HG03103 (cell line): ENCODE measurements at regions not wholly inside any gene's neighbourhood (a gene's known extent, or its start where the extent isn't known, plus 50 kb on each side); places are given as distances from the start of the nearest gene placed in this dataset.
A peak's percentile ranks its signal among the peaks of the same experiment; 100 is the strongest.
"Not testable (repeated sequence)": the region's sequence is repeated elsewhere in the genome, so short reads cannot be mapped to it uniquely, and the experiment has no call there.

Experiments
- ATAC-seq: cut with Tn5 transposase; IDR thresholded peaks from one replicate; pipeline ENCODE4 v1.9.1; 2021; ENCODE audit warnings: low read depth; ENCODE audit not compliant: unreplicated experiment

GRCh38 chr13:79998381-79998880 is 342.5 kb downstream of the SPRY2 start:
- ATAC-seq, result no peak

- ATAC-seq, result no peak
Observed at GRCh38 chr13:79997244-79997643, 343.7 kb downstream of the SPRY2 start.

GRCh38 chr13:79995334-79995733 is 345.6 kb downstream of the SPRY2 start:
- no peak for ATAC-seq

- no peak for ATAC-seq
Observed at GRCh38 chr13:79992111-79992510, 348.8 kb downstream of the SPRY2 start.

- ATAC-seq, result no peak
Observed at GRCh38 chr13:79990048-79990447, 350.9 kb downstream of the SPRY2 start.

GRCh38 chr13:79989217-79989661 is 351.7 kb downstream of the SPRY2 start:
- ATAC-seq, result no peak

- ATAC-seq, result no peak
Observed at GRCh38 chr13:79988573-79988972, 352.4 kb downstream of the SPRY2 start.

- no peak for ATAC-seq
Observed at GRCh38 chr13:79987761-79988160, 353.2 kb downstream of the SPRY2 start.

GRCh38 chr13:79987323-79987722 is 353.6 kb downstream of the SPRY2 start:
- no peak for ATAC-seq

- no peak for ATAC-seq
Observed at GRCh38 chr13:79986890-79987289, 354.0 kb downstream of the SPRY2 start.

- ATAC-seq, result not testable (repeated sequence)
Observed at GRCh38 chr13:79974935-79975650, 365.8 kb downstream of the SPRY2 start.

- ATAC-seq, result peak; percentile 88
Observed at GRCh38 chr13:79973533-79973963, 367.4 kb downstream of the SPRY2 start.

GRCh38 chr13:79972066-79972569 is 368.8 kb downstream of the SPRY2 start:
- no peak for ATAC-seq

- no peak for ATAC-seq
Observed at GRCh38 chr13:79966493-79966895, 374.4 kb downstream of the SPRY2 start.

- no peak for ATAC-seq
Observed at GRCh38 chr13:79966059-79966458, 374.9 kb downstream of the SPRY2 start.

GRCh38 chr13:79946556-79946955 is 394.4 kb downstream of the SPRY2 start:
- ATAC-seq, result no peak

GRCh38 chr13:79943346-79944023 is 397.4 kb downstream of the SPRY2 start:
- ATAC-seq, result no peak

- no peak for ATAC-seq
Observed at GRCh38 chr13:79941752-79942151, 399.2 kb downstream of the SPRY2 start.

GRCh38 chr13:79939689-79940088 is 401.2 kb downstream of the SPRY2 start:
- no peak for ATAC-seq

GRCh38 chr13:79937771-79938216 is 403.1 kb downstream of the SPRY2 start:
- no peak for ATAC-seq

- ATAC-seq, result no peak
Observed at GRCh38 chr13:79937311-79937710, 403.6 kb downstream of the SPRY2 start.
